Psoas muscle (tissue), 7 donors: ENCODE measurements at regions not wholly inside any gene's neighbourhood (a gene's known extent, or its start where the extent isn't known, plus 50 kb on each side); places are given as distances from the start of the nearest gene placed in this dataset.

Experiments used
- ATAC-seq, 4 donors: fragments of 200-7000 bp; cut with Tn5 transposase; one replicate each; pipeline ENCODE4 v1.9.1; 2020; ENCODE audit warnings: moderate library complexity in 3 of 4, mild to moderate bottlenecking in 2 of 4
- DNase-seq, 2 donors: peaks; one replicate each; pipeline ENCODE4 v3.0.0-alpha.2; 2020
- H3K27ac ChIP-seq: fragments of 200-600 bp; one replicate; pipeline ENCODE4 v1.8.0; 2022
- H3K27me3 ChIP-seq, 3 donors: fragments of 200-600 bp in 1 of 3; one replicate each; pipeline versions ENCODE4 v1.6.1 to v1.8.0; 2013 to 2022; ENCODE audit warnings: low read length in 2 of 3, mild to moderate bottlenecking in 2 of 3, moderate library complexity in 1 of 3; ENCODE audit not compliant: insufficient read depth in 3 of 3
- H3K36me3 ChIP-seq, 2 donors: fragments of 200-600 bp in 1 of 2; one replicate each; pipeline versions ENCODE4 v1.6.1 to v1.8.0; 2013 to 2022; ENCODE audit warnings: low read depth in 1 of 2, mild to moderate bottlenecking in 1 of 2, moderate library complexity in 1 of 2; ENCODE audit not compliant: insufficient read depth in 1 of 2
- H3K4me1 ChIP-seq: fragments of 200-600 bp; one replicate; pipeline ENCODE4 v1.8.0; 2022
- H3K4me3 ChIP-seq: fragments of 200-600 bp; one replicate; pipeline ENCODE4 v1.8.0; 2022; ENCODE audit warnings: mild to moderate bottlenecking
- H3K9me3 ChIP-seq: fragments of 200-600 bp; one replicate; pipeline ENCODE4 v1.8.0; 2022
- CTCF ChIP-seq: fragments of 200-600 bp; IDR thresholded peaks from one replicate; pipeline ENCODE4 v1.8.0; 2022; ENCODE audit warnings: antibody characterized with exemption
- WGBS, 3 donors: extraction: QIAGEN DNeasy Blood & Tissue Kit; methylation state at CpG; one replicate each; pipeline versions ENCODE4 v1.1.6 to v1.1.7; 2013; 5-methylcytosine and 5-hydroxymethylcytosine counted together
- intact Hi-C, 2 donors: fragments of 100-400 bp; cut with DNase I; formaldehyde crosslinking; loops; one replicate each; pipeline versions ENCODE4 v1.11.0 to v1.14.2; 2022
- donor health status: healthy with polysubstance abuse.
- donor health status: DM: no; HTN: no; CAD: no; lungs with moderate emphysema.
- donor health status: Bipolar disorder and iron deficiency.
- donor health status: healthy.
- donor health status: DM: yes; HTN: yes; CAD: no.
- donor health status: DM: no; HTN: no; CAD: no.
- donor health status: DM: yes; HTN: yes; CAD: no.

GRCh38 chr1:82628887-82629286 lies 828.2 kb downstream of the ADGRL2 start:
- DNase-seq (no peak), ATAC-seq (no peak)
- Histone ChIP-seq H3K36me3 (no peaks in the 10 kb centered on the region), H3K27ac (no peak overlapping the region), H3K9me3 (no peaks in the 10 kb centered on the region), H3K27me3 (no peaks in the 10 kb centered on the region), H3K4me1 (no peaks in the 10 kb centered on the region), H3K4me3 (no peak overlapping the region)
- intact Hi-C loops: no loop called here
- whole genome bisulfite sequencing, 3 donors: 92 to 95% (median 92%) methylated on average over 2 of the region's 2 CpGs
- TF ChIP-seq CTCF: no peak

- TF ChIP-seq CTCF: no peak
- DNase-seq: no peak
- H3K27ac ChIP-seq: no peak overlapping the region
- no peaks in the 10 kb centered on the region for H3K27me3 ChIP-seq
- H3K4me1 ChIP-seq: no peaks in the 10 kb centered on the region
- intact Hi-C loops: no loop called here
- no peak overlapping the region for H3K4me3 ChIP-seq
- no peak for ATAC-seq
- no peaks in the 10 kb centered on the region for H3K9me3 ChIP-seq
- WGBS, 3 donors: 85 to 86% (median 86%) methylated on average over 1 of the region's 1 CpG
- no peaks in the 10 kb centered on the region for H3K36me3 ChIP-seq
These were observed 824.8 kb downstream of the ADGRL2 start for GRCh38 chr1:82625537-82625936.

- 89 to 90% (median 90%) methylated on average over 5 of the region's 5 CpGs for WGBS, 3 donors
- ATAC-seq (no peak), DNase-seq (no peak)
- Histone ChIP-seq H3K4me3 (no peak overlapping the region), H3K4me1 (no peaks in the 10 kb centered on the region), H3K36me3 (no peaks in the 10 kb centered on the region), H3K9me3 (no peaks in the 10 kb centered on the region), H3K27ac (no peak overlapping the region), H3K27me3 (no peaks in the 10 kb centered on the region)
- no peak for TF ChIP-seq CTCF
- intact Hi-C loops: no loop called here
These were observed 820.3 kb downstream of the ADGRL2 start for GRCh38 chr1:82621076-82621475.

DNA sequence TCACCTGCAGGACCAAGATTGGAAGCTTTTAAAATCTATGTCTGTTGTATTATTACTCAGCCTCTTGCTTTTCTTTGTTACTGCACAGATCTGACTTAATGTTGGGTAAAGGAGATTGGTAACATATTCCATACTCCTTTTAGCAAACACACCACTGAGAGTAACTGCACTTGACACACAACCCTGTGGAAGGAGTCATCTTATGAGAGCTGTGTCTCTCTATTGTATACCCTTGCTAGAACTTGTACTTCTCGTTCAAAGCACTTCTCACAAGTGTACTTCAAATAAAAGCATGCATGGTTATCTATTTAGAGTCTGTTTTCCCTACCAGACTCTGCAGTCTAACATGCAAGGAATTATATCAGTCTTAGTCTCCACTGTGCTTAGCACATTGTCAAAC lies 813.4 kb downstream of the ADGRL2 start:
- Histone ChIP-seq H3K36me3 (no peaks in the 10 kb centered on the region), H3K27me3 (no peaks in the 10 kb centered on the region), H3K4me3 (no peak overlapping the region), H3K27ac (no peak overlapping the region), H3K9me3 (no peaks in the 10 kb centered on the region), H3K4me1 (no peaks in the 10 kb centered on the region)
- WGBS, 3 donors: 62 to 68% (median 66%) methylated on average over 1 of the region's 1 CpG
- intact Hi-C loops: no loop called here
- DNase-seq (no peak), ATAC-seq (no peak)
- TF ChIP-seq CTCF: no peak

GRCh38 chr1:82612986-82613385 lies 812.3 kb downstream of the ADGRL2 start:
- Histone ChIP-seq H3K4me1 (no peaks in the 10 kb centered on the region), H3K27ac (no peak overlapping the region), H3K27me3 (no peaks in the 10 kb centered on the region), H3K36me3 (no peaks in the 10 kb centered on the region), H3K4me3 (no peak overlapping the region), H3K9me3 (no peaks in the 10 kb centered on the region)
- ATAC-seq: no peak
- intact Hi-C loops: no loop called here
- DNase-seq: no peak
- WGBS, 3 donors: 50 to 79% (median 67%) methylated on average over 3 of the region's 3 CpGs
- TF ChIP-seq CTCF: no peak
